HG03103 (cell line): ENCODE measurements at regions not wholly inside any gene's neighbourhood (a gene's known extent, or its start where the extent isn't known, plus 50 kb on each side); places are given as distances from the start of the nearest gene placed in this dataset.

Experiments
- ATAC-seq: cut with Tn5 transposase; IDR thresholded peaks from one replicate; pipeline ENCODE4 v1.9.1; 2021; ENCODE audit warnings: low read depth; ENCODE audit not compliant: unreplicated experiment

DNA sequence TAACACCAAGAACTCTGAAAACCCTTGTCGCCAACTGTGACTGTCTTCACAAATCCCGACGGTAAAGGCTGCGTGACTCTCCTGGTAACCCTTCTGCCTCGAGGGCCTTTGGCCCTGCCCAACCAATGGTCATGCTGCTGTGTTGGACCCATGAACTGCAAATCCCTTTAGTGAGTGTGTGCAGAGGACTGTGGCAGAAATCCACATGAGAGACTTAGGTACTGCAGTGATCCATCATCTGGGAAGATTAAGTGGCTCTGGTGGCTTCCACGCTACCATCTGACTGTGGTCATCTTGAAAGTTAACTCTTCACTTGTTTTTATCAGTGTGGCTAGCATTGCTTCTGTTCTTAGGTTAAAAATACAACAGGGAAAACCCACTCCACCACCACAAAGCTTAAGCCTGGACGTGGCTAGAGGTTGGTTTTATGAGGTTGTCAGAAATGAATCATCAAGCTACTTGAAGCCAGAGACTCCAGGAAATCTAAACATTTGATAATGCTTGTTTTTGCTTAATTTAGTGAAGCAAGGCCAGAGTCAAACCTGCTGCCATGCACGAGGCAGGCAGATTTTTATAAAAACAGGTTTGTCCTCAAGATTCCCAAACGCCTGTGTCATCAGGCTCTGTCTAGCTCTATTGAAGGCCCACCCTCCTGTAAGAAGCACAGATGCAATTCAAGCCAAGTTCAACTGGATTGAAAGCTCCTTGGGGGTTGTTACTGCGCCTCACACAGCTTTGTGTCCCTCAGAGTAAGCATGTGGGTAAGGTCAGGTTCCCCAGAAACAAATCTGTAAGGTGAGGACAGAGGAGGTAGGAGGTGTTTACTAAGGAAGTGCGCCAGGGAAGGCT is 52.7 kb upstream of the ERCC6L2 start:
- ATAC-seq, result peak; percentile 70

DNA sequence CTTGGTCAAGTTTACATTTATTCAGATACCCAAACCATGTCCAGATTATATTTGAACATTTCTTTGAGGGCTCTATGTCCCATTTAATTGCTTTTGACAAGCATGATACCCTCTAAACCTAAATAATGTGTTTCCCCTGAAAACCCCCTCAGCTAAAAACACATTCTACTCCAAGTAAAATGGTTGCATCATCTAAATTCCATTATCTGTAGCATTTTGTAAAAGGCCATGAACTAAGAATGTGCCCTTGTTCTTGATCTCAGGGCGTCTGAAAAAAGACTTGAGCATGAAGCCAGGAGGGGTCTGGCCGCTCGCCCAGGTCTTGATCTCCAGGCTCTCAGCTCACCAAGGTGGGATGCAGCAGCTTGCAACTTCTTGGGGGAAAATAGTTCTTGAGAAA is 53.5 kb upstream of the ERCC6L2 start:
- no peak for ATAC-seq

DNA sequence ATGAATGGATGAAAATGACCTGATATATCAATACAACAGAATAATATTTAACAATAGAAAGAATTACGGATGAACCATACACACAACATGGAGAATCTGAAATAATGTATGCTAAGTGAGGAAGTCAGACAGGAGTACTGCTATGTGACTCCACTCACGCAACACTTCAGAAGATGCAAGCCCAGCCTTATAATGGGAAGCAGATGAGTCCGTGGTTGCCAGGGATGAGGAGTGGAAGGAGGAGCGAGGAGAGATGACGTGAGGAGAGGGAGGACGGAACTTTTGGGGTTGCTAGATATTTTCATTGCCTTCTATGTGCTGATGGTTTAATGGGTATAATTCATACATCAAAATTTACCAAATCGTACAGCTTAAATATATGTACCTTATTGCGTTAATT is 55.4 kb upstream of the ERCC6L2 start:
- ATAC-seq, result no peak

DNA sequence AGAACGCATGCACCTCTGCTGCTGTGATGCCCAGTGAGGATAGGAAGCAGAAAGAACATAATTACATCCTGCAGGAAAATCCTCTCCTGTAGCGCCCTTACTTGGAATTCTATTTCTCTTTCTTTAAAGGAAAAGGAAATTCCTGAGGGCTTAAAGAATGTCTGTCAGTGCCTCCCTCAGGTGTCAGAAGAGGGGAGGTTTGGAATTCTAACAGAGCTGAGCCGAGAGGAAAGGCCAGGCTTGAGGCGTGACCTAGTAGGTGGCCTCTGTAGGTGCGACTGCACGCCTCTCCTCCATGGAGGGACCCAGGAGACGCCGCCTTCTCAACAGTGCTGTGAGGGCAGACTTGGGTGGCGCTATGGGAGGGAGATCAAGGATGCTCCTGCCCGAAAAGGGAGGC is 55.9 kb upstream of the ERCC6L2 start:
- no peak for ATAC-seq

DNA sequence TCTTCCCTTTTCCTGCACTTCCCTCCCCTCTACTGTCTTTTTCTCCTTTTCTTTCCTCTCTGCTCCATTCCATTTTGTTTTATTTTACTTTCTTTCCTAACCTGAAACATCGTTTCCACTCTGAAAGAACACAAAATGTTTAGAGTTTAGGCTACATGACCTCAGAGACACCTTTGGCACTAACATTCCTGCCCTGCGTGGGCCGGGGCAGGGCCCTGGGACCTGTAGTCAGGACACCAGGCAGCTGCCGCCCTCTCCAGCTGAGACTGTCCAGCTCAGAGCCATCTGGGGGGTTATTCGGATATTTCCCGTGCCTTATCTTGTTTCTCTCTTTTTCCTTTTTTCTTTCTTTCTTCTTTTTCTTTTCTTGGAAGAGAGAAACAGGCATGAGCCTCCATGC is 58.3 kb upstream of the ERCC6L2 start:
- ATAC-seq, result no peak

DNA sequence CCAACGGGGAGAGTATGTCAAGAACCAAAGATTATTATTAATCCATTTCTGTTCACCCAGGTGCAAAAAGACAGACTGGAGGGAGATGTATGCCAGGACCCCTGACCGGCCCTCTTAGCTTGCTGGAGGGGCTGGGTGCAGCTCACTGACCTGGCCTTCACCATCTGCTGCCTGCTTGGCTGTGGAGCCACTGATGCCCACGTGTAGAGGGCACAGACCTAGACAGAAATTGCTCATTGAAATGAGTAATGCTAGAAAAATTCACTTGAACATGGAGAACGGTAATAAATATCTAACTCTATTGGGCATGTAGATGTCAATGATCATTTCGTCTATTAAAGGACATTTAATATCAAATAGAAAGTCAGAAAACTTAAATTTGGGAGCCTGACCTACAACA is 58.8 kb upstream of the ERCC6L2 start:
- ATAC-seq, result no peak

DNA sequence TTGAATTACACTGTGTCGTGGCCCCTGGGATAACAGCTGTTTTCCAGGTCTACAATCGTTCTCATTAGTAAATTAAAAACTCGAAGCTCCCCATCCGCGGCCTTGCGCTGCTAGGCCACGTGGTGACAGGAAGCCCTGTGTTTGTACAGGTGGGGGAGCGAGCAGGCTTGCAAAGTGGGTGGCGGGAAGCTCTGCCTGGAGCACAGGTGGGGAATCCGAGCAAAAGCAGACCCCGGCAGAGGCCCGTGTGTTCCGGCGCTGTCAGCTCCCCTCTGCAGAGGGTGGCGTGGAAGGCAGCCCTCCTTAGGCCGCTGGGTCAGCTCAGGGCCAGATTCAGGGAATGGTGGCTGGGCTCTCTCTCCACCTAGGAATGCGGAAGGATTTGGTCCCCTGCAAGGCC is 59.5 kb upstream of the ERCC6L2 start:
- no peak for ATAC-seq

DNA sequence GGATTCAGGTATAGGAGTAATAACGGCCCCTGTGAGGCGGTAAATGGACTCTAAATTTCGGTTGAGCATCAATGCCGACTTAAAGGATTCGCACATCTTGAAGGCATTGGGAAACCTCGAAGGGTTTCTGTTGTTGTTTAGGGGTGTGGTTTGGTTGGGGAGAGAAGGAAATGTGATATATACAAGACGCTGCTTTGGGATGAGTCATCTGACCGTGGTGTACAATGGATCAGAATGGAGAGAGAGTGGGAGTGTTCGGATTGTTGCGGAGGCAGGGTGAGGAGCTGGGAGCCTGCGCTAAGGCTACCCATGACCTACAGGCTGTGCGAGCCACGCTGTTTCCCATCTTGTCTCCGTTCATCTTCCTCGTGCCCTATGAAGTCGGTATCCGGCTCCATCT is 60.4 kb upstream of the ERCC6L2 start:
- no peak for ATAC-seq

DNA sequence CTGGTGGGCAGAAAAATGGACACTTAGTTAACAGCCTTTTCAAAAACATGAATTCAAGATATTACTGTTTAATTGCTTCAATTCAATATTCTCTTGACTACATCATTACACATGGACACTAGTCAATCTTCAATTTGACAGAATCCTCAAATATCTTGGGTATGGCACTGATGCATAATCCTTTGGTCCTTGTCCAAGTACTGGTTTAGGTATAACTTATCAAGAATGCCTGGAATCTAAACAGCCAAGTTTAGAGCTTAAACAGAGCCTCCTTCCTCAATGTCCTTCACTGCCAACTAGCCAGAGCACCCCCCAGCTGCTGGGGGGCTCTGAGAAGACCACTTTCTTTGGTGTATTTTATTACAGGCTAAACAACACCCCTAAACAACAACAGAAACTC is 61.6 kb upstream of the ERCC6L2 start:
- ATAC-seq, result no peak

DNA sequence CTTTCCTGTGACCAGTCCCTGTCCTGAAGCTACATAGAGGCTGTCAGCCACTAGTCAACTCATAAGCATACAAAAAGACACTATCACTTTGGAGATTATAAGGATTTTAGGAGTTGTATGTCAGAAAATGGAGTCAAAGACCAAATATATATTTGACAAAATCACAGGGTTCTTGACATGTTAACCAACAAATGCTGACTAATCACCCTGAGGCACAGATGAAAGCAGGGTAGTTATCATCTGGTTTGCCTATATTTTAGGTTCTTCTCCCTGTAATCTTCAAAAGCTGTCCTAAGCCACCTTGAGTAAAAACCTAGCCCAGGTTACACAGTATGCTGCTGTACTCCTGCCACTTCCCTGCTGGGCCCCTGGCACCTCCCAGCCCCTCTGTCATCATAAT is 64.7 kb upstream of the ERCC6L2 start:
- ATAC-seq, result no peak

DNA sequence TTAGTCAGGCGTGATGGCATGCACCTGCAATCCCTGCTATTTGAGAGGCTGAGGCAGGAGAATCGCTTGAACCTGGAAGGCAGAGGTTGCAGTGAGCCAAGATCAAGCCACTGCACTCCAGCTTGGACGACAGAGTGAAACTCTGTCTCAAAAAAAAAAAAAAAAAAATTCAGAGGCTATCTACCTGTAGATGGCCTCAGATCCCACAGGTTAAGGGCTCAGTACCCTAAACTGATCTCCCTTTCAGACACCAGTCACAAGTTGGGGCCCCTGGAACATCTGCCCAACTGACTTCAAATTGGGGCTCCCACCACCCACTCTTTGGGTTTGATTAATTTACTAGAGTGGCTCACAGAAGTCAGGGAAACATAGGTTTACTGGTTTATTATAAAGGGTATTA is 65.4 kb upstream of the ERCC6L2 start:
- ATAC-seq, result no peak

DNA sequence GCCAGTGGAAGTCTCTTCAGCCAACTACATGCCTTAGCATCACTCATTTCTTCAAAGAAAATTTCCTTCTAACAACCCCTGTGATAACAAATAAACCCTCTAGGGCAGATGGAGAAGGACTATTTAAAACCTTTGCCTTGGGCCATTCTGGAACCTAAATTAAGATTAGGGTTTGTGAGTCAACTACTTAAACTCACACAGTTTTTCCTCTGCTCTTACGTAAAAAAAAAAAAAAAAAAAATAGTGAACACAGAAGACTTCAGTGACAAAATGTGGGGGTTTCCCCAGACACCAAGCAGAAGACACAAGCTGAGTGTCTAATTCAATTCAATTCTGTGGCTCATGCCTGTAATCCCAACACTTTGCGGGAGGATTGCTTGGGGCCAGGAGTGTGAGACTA is 65.8 kb upstream of the ERCC6L2 start:
- no peak for ATAC-seq

DNA sequence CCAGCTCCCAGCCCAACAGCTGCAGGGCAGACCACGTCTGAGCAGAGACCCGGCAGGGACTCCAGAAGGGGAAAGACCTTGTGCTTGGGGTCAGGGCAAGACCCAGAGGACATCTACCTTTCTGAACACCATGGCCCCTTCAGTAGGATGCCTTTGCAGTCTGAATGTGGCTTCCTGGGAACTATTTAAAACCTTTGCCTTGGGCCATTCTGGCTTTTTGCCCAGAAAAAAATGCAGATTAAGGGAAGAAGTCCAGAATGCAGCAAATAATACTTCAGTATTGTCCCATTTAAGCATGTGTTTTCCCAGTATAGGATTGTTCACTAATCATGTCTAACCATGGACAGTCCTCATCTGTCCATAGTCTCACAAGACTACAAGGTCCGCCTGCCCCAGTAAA is 67.5 kb upstream of the ERCC6L2 start:
- ATAC-seq, result no peak

DNA sequence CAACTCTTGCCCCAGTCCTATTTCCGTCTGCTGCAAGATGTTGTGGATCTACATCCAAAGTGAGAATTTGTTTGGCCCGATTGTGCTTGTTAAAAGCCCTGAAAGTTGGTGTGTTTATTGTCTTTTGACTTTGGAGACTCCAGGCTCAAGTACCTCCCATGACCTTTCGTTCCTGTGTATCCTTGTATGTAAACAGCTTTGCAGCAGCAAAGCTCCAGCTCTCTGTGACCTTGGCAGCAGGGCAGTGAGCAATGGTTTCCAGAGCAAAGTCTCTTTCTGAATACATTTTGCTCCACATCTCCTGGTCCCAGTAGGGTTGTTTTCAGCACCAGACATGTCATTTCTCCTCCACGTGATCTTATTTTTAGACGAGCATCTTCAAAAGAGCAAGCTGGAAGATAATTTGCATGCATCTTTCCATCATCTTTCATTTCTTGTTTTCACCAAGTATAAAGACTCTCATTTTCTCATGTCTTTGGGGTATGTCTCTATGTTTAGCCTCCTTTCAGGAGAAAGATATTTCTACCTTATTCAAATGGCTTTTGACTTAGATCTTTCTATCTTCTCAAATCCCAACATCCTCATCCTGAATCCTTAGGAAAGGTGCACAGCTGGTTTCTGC is 68.1 kb upstream of the ERCC6L2 start:
- no peak for ATAC-seq

DNA sequence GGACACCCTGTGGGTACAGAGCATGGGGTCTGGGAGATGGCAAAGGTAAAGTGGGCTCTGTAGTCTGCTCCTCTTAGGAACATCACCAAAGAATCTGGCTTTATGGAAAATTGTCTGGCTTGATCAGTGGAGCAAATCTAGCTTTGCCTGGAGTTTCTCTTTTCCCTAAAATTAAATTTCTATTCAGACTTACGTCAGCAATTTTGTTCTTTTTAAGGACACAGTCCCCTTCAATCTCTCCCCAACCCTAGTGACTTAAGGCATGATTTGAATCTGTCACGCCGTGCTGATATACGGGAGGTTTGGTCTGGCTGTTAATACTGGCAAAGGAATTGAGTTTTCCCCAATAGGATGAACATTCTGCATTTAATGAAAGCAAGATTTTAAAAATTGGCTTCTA is 72.3 kb upstream of the ERCC6L2 start:
- ATAC-seq, result no peak

DNA sequence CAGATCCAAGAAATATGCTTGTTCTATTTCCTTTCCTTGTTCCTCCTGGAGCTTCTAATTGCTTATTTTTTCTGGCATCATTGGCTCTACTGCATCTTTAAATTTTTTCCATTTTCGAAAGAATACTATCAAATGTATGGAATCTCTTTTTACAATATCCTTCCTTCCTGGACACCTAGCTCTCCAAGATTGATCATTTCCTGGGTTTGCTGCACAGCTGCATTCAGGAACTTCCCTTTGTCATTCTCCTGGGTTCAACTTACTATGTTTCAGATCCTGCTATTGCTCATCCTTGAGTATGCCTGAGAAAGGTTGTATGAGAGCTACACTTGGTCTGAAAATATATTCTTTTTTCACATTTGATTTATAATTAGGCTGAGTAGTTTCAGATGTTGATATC is 73.7 kb upstream of the ERCC6L2 start:
- no peak for ATAC-seq

DNA sequence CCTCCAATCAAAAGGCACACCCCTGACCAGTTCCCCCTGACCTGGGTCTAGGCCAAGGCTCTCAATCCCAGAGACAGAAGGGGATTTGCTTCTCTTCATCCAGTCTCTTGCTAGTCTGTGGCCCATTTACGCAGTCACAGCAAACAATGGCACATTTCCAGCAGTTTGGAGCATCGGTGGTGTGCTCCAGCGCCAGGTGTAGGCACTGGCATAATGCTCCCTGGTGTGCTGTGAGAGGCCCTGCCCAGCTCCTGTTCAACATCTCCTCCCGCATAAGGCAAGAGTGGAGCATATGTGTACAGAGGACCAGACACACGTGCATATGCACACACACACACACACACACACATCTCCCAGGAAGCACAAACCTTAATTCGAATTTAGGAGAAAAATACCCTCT is 79.5 kb upstream of the ERCC6L2 start:
- no peak for ATAC-seq

DNA sequence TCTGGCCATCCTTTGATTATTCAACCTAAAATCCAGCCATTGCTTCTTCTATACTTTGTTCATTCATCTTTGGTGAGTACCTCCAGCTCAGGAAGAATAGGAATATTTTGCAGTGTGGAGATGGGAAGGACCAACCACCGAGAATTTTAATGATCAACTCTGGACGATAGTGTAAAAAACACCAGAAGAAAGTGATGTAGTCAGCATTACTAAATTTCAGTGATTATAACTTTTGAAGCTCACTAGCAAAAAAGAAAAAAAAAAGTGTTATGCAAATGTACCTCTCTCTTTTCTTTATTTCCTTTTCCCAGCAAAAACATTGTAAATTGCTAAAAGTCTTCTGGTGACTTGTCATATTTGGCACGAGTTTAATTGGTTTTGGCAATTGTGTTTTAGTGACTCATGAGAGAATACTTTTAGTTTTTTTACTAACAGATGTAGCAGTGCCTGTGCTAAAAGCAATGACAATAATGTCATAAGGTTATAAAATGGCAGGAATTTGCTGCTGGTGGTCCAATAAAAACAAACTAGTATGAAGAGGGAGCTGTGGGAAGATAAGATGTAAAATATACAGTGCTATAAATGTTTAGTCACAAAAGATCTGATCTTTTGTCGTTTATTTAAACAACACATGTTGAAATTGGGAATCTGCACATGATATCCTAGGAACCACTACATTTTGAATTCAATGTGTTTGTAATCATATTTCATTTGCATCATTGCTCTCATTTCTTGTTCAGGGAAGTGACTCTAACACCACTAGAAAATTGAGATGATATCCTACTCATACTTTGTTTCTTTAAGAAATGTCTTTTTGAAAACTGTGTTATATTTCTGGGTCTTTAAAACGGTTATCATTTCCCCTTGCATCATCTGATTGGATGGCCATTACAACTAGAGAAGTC is 81.3 kb upstream of the ERCC6L2 start:
- ATAC-seq, result no peak

DNA sequence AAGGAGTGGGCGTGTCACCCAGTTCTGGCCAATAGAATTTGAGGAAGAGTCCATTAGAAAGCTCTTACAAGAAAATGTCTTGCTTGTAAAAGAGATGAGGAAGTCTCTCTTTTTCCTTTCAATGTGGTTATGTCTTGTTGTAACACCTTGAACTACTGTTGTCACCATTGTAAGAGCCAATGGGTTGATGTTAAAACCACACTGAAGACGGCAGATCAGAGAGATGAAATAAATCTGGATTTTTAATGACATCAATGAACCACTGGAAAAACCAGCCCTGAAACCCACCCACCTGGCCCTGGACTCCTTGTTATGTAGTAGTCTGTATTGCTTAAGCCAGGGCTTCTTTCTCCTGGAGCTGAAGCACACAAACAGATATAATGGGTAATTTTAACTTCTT is 83.8 kb upstream of the ERCC6L2 start:
- ATAC-seq, result no peak

DNA sequence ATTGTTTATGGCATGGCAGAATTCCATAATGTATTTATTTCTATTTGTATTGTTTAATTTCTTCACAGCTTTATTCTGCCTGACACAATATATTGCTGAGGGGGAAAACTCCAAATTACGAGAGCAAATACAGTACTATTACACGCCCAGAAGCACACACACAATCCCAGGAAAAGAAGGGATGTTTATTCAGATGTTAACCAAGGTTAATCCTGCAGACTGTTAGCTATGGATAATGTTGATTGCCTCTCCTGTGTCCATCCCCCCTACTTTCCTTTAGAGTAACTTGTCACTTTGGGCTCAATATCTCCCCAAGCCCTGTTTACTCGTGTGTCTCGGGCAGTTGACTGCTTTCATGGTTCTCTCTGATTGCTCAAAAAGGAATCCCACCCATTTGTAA is 84.2 kb upstream of the ERCC6L2 start:
- no peak for ATAC-seq

DNA sequence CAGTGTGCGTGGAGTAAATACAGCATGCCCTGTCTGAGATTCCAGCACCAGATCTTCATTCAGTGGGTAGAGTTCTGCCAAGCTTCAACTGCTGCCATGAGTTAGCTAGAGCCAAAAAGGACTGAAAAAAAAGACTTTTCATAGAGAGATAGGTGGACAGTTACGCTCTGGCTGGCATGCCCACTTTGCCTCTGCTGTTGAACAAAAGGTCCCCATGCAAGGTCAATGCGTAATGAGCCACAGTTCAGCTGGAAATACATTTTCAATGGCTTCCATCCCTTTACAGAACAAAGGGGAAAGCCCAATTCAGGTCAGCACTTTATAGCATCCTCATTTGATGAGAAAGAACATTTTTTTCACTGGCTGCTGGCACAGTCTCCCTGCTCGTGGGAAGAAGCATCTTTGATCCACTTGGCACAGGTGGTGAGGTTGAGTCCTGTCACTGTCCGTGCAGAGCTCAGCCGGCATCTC is 86.9 kb upstream of the ERCC6L2 start:
- no peak for ATAC-seq
